Umbilical cord (tissue), 1 donor: ENCODE measurements at regions not wholly inside any gene's neighbourhood (a gene's known extent, or its start where the extent isn't known, plus 50 kb on each side); places are given as distances from the start of the nearest gene placed in this dataset.

Experiments
- DNase-seq: peaks from one replicate; pipeline ENCODE4 v3.0.0-alpha.2; 2015; ENCODE audit warnings: low spot score

GRCh38 chr19:28028881-28029444 lies 1184.0 kb downstream of the UQCRFS1 start:
- peak; percentile 6 for DNase-seq

GRCh38 chr19:28027116-28027515 lies 1185.8 kb downstream of the UQCRFS1 start:
- DNase-seq, result no peak

- no peak for DNase-seq
Measured at GRCh38 chr19:28026636-28027035, 1186.3 kb downstream of the UQCRFS1 start.

- DNase-seq, result no peak
Measured at GRCh38 chr19:28024920-28025319, 1188.0 kb downstream of the UQCRFS1 start.

- peak; percentile 66 for DNase-seq
Measured at GRCh38 chr19:28023064-28023463, 1189.9 kb downstream of the UQCRFS1 start.

GRCh38 chr19:28022506-28022905 lies 1190.4 kb downstream of the UQCRFS1 start:
- no peak for DNase-seq

- no peak for DNase-seq
Measured at GRCh38 chr19:28021259-28022185, 1191.4 kb downstream of the UQCRFS1 start.

DNA sequence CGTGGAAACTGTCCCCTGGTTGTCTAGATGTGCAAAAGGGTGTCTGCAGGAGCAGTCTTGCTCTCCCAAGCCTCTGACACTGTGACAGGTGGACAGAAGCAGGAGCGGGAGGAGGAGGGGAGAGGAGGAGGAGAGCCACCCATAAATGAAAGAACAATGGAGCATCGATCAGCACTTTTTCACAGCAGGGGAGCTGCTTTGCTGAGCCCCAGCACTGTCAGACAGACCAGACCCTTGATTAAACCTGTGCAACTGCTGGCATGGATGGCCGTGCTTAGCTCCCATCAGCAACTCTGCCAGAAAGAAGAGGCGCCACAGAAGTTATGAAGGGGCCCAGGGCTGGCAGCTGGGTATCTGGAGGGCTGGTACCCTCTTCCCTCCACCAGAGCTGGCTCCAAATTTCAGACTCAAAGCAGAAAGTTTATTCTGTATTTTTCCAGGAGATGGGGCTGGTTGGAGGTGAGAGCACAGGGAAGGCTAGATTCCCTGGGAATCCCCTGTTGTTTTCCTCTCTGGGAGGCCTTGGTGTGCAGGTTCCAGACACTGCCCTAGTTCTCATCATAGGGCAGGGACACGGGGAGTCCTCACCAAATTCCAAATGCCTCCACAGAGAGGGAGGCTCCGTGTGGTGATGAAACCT lies 1192.2 kb downstream of the UQCRFS1 start:
- no peak for DNase-seq

- DNase-seq, result no peak
Measured at GRCh38 chr19:28019901-28020300, 1193.0 kb downstream of the UQCRFS1 start.

DNA sequence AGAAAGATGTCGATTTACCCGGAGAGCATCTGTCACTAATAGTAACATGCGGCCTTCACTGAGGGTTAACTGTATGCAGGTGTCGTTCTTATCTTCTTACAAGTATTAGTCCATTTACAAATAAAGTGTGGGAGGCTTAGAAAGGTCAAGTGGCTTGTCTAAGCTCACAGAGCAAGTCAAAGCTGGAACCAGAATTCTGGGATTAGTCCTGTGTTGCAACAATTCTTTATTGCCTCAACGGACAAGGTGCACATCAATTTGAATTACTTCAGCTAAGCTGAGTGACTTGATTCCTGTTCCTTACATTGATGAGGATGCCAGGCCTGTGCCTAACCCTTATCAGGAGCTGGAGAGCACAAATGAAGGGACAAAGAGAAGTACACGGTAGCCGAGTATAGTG lies 1193.6 kb downstream of the UQCRFS1 start:
- DNase-seq, result no peak

DNA sequence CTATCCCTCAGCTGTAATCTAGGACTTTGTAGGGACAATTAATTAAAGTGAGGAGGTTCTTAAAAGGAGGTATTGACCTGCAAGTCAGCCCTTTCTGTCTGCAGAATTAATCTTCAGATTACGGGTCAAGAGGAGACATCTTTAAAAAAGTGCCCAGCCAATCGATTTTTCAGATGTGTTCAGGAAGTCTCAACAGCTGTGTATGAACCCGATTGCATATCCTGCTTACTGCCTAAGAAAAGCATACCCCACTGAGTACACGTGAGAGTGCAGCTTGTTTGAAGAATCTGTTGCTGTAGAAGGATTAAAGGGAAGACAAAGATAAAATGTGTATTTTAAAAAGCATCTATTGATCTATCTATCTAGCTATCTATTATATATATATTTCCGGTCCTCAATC lies 1194.5 kb downstream of the UQCRFS1 start:
- DNase-seq, result no peak

DNA sequence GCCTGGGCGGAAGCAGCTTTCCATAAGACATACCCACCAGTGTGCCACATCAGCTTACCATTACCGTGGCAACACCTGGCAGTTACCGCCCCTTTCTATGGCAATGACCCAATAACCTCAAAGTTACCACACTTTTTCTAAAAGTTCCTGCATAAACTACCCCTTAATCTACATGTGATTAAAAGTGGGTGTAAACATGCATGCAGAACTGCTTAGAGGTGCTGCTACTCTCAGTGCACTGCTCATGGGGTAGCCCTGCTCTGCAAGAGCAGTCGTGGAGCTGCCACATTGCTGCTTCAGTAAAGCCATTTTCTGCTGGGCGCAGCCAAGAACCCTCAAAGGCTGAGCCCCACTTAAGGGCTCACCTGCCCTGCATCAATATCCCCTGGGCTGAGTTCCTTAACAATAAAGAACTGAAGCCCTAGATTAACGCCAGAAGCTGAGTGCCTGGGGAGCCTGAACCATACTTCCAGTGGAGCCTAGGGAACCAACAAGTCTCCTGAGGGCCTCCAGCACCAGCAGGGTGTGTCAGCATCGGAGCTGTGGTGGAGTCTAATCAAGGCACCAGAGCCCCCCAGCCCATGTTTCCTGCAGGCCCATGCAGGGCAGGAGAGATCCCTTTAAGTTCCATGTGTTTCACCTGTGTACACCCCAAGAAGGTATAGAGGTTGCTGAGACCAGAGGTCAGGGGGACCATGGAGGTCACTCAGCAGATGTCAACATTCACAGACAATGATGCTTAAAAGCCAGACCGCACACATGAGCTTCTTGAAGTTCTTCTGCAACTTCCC lies 1198.1 kb downstream of the UQCRFS1 start:
- no peak for DNase-seq

DNA sequence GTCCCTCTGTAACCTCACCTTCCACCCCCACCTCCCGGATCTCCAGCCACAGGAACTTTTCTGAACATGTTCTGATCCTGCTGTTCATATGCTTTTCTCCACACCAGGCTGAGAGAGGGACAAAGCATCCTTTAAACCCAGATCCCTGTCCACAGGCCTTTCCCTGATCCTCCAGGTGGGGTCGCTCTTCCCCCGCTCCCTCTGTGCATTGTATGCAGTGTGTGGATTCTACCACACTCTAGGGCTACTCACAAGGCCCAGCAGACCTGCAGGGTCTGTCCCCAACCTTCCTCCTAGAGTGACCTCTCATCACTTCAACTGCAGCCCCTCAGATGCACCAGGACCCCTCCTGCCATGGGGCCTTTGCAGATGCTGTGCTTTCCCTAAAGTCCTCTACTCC lies 1200.6 kb downstream of the UQCRFS1 start:
- no peak for DNase-seq

DNA sequence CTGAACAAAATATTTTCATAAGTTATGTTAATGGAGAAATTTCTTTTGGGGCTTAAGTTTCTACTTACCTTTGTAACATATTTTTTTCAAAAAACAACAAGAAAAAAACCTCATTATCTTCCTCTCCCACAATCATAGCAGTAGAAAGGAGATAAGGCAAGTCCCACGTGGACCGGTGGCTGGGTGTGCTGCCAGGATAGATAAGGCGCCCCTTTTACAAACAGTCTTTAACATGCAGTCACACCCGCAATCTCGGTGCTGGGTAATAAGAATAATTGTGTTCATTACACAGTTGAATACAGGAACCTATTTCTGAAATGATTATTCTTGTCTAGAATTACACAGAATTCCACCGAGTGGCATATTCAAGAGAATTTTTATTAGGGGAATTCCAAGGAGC lies 1202.3 kb downstream of the UQCRFS1 start:
- no peak for DNase-seq

- peak; percentile 57 for DNase-seq
Measured at GRCh38 chr19:28009696-28010095, 1203.3 kb downstream of the UQCRFS1 start.

- no peak for DNase-seq
Measured at GRCh38 chr19:28008695-28009094, 1204.3 kb downstream of the UQCRFS1 start.

- no peak for DNase-seq
Measured at GRCh38 chr19:28003543-28003942, 1209.4 kb downstream of the UQCRFS1 start.

DNA sequence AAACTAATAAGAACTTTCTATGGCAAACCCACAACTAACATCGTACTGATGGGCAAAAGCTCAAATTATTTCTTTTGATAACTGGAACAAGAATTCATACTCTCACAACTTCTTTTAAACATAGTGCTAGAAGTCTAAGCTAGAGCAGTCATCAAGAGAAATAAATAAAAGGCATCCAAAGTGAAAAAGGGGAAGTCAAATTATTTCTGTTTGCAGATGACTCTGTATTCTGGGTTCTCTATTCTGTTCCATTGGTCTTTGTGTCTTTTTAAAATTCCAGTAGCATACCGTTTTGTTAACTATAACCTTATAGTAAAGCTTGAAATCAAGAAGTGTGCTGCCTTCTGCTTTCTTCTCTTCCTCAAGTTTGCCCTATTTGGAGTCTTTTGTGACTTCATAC lies 1215.9 kb downstream of the UQCRFS1 start:
- no peak for DNase-seq

GRCh38 chr19:27993619-27994570 lies 1219.1 kb downstream of the UQCRFS1 start:
- DNase-seq, result peak; percentile 32

DNA sequence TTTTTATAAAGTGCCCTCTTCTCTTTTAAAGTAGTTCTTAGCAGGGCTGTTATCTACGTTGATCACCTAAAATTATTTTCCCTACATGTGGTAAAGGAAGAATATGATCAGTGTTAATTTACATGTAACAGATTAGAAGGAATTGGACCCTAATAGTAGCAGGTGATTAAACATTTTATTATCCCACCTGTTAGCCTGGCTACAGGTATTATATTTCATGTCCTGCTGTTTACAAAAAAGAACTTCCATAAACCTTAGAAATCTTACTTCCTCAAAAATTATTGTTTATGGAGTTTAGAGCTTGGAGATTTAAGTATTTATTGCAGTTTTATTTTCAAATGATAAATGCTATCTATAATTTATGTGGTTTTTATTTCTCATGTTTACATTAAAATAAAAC lies 1226.7 kb downstream of the UQCRFS1 start:
- no peak for DNase-seq
